Breast epithelium (tissue), 3 donors: ENCODE measurements at regions not wholly inside any gene's neighbourhood (a gene's known extent, or its start where the extent isn't known, plus 50 kb on each side); places are given as distances from the start of the nearest gene placed in this dataset.

Source experiments
- CTCF ChIP-seq, 3 donors: fragments of 450-650 bp; IDR thresholded peaks; one replicate each; pipeline ENCODE4 v1.5.1; 2016 to 2017; ENCODE audit warnings: antibody characterized with exemption in 3 of 3, mild to moderate bottlenecking in 3 of 3, moderate library complexity in 3 of 3
- POLR2A ChIP-seq: fragments of 450-650 bp; IDR thresholded peaks from one replicate; pipeline ENCODE4 v1.6.1; 2016; ENCODE audit warnings: antibody characterized with exemption, mild to moderate bottlenecking, moderate library complexity

- TF ChIP-seq CTCF (IDR thresholded peaks at IDR 0.05) (no peak), POLR2A (no peak)
Observed at GRCh38 chr3:26105261-26105660, 315.4 kb downstream of the OXSM start.
